HG03378 (cell line): ENCODE measurements at regions not wholly inside any gene's neighbourhood (a gene's known extent, or its start where the extent isn't known, plus 50 kb on each side); places are given as distances from the start of the nearest gene placed in this dataset.
"Not testable (repeated sequence)": the region's sequence is repeated elsewhere in the genome, so short reads cannot be mapped to it uniquely, and the experiment has no call there.

Experiments
- ATAC-seq: cut with Tn5 transposase; IDR thresholded peaks from one replicate; pipeline ENCODE4 v1.9.1; 2021; ENCODE audit warnings: mild to moderate bottlenecking, moderate library complexity; ENCODE audit not compliant: unreplicated experiment

DNA sequence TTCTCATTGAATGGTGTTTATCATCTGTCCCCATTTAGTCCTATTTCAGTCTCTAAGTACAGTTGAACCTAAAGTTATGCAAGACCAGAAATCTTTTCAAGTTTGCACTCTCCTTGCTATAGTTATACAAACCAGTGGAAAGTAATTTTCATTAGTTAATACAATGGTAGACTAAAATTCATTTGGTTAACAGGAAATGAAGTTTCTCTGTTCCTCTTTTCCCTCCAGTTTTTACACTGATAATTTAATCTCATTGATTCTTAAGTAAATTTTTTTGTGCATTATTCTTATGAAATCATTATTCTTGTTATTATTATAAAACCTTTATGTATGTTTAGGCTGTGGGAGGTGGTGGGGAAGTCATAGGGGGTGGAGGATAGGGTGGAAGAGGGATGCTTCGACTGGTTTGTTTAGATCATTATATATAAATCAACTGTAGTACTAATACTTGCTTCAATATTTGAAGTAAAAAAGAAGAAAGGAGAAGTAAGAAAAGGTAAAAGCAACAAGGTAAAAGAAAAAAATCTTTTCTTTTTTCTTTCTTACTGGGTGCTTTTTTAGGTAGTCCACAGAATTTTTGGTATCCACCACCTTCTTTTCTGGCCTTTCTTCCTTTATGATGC lies 104.1 kb downstream of the GPR85 start:
- peak; percentile 90 for ATAC-seq

DNA sequence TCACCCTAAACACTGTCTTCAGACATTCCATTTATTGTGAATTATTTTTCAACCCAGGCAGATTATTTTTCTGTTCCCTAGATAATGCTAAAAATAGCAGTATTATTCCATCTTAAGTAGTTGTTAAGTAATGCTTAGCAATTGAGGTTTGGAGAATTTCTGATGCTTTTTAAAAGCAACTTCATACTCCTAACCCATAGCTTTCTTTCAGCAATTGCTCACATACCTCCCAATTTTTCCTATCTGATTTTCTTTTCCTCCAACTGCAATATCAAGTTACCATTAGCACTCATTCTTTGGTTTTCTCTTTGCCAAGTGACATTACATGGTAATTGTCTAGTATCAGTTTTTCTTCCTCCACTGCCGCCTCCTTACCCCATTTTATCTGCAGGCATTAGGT lies 104.7 kb downstream of the GPR85 start:
- ATAC-seq: peak; percentile 30

DNA sequence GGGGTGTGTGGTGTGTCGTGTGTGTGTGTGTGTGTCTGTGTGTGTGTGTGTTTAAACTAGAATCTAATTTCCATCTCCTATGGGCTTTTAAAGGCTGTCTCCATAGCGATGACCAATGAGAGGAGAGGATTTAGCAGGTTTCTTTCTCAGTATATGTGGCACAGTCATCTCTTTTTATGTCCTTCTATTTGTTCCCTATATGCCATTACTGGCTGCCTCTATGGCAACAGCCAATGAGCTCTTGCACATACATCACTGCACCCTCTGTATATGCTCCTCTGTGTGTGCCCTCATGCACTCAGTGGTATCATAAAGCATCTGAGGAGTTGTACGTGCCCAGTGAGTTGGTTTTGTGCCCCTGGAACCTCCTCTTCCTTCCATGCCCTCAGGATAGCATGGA lies 107.6 kb downstream of the GPR85 start:
- ATAC-seq: not testable (repeated sequence)

DNA sequence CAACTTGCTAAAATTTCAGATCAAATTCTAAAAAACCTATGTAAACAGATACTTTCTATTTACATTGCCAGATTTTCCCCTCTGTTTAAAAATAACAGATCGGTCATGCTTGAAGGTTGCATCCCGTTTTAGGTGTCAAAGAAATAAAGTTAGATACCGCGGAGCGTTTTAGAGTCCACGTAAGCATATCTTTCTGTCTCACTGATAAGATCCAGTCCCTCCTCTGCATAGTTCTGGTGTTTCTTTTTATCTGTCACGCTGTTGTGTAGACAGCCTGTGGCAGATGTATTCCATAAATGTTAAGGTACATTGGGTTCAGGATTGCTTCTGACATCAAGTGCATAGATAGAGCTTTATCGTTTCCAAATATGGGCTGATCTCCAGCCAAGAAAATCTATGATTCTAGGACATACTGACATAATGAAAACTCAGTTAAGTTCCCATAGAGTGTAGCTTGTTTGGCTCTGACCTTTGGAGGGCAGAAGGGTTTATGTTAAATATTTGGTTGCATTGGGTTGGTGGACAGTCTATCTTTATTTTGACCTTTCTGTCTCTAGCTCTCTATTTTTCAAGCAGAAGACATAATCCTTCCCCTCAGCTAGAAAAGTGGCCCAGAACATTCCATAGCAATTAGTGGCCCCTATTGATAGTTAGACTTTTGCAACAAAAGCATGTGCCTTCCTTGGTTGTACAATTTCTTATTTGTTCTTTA lies 109.2 kb downstream of the GPR85 start:
- ATAC-seq: peak; percentile 42

DNA sequence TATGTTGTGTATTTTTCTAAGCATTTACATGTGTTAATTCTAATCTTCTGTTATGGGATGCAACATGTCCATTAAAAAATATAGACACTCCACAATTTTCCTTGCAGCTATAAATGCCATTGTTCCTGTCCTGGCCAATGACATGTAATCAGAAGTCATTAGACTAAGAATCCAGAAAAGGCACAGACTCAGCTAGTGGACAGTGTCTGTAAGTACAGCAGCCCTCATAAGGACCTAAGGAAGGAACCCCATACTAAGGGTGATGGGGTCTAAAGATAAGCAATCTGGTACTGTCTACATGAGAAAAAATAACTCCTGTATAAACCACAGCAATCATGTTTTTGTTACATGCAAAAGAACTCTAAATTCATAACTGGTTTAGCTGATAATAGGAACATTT lies 115.9 kb downstream of the GPR85 start:
- ATAC-seq: peak; percentile 71

DNA sequence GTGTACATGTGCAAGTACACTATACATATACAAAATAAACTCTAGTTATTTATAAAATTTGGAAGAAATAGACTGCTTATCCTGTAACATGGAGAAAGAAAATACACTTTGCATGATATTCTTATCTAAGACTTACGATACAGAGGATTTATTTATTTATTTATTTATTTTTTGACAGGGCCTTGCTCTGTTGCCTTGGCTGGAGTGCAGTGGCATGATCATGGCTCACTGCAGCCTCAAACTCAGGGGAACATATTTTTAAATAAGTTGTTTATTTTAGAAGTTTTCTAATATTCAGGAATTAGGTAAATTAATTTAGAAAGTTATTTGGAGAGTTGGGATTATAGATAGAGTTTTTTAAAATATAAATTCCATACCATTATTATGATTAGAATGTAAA lies 116.7 kb downstream of the GPR85 start:
- no peak for ATAC-seq

DNA sequence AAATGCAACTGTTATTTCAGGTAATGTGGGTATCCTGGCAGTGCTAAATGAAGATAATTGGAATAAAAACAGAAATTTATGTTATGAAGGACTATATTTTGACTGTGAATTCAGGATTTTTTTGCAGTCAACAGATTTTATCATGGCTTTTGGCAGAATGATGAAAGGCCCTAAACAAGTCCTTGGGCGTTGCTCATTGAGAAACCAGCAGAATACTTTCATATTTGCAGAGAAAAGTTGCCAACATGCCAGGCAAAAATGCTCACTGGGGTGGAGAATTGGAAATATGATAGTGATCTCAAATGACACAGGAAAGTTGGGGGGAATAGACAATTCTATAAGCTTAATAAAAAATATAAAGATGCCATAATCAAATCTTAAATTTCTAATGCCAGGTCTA lies 121.1 kb downstream of the GPR85 start:
- ATAC-seq: no peak

DNA sequence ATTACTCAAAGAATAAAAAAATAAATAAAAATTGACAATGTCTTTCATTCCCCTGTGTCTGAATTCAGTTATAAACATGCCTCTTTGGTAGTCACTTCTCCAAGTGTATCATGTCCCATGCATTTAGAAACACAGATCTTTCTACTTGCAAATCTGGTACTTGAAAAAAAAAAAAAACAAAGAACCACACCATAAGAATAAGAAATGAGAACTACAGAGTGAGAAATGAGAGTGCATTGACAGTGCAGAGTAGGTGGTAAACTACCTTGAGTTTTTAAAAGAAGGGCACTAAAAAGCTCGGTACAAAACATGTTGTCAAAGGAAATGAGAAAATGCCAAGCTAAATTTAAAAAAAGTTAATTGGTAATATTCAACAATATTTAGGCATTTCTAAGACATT lies 123.0 kb downstream of the GPR85 start:
- no peak for ATAC-seq

DNA sequence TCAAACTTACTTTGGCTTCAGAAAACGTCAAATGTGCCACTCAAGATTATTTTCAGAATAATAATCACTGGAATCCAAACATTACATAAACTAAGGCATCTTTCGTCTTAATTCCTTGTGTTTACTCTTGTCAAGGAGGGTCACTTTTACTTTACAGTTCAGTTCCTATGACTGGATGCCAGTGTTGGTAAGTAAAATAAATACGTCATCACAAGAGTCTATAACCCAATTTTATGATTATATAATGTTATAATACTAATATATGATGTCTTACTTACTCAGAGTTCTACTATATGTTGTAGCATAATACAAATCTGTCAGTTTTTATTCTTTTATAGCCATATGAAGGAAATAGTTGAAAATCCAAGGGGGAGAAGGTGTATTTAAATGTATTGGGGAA lies 123.8 kb downstream of the GPR85 start:
- ATAC-seq: no peak

DNA sequence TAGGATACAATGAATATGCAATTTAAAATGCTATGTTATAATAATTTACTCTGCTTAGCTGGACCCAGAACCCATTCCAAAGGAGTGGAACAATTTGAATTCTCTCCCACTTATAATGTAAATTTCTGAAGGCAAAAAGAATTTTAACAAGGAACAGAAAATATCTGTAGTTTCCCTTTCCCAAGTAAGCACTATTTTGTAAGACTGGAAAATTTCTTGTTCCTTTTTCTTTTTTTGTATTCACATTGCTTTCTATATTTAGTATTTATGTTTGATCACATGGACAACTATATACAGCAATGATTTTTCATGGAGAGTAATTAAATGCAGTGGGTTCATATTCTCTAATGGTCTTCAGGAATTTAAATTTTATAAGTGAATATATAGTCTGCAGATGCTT lies 127.4 kb downstream of the GPR85 start:
- ATAC-seq: no peak

DNA sequence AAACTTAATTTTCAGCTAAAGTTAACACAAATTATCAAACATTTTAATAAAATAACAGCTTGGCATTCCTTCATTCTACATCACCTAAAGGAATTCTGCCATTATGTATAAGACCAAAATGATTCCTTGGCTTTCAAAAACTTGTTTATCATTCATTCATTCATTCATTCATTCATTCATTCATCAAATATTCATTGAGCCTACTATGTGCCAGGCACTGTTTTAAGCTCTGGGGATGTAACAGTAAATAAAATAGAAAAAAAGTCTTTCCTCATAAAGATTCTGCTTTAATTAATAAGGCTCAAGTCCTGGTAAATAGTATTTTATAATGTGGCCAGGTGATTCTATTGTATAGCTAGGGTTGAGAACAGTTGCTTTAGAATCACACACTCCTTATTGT lies 127.9 kb downstream of the GPR85 start:
- no peak for ATAC-seq

DNA sequence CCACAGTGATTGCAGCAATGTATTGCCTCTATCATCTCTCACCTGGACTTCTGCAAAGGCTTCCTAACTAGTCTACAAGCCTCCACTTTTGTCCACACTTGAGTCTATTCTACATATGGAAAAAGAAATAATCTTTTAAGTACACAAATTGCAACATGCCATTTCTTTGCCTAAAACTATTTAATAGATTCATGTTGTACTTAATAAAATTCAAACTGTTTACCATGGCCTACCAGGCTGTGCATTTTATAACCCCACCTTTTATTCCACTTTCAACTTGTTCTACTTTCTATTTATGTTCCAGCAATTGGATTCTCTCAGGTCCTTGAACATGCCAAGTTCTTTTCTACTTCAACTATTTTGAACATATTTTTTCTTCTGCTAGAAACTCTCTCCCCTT lies 128.7 kb downstream of the GPR85 start:
- no peak for ATAC-seq

DNA sequence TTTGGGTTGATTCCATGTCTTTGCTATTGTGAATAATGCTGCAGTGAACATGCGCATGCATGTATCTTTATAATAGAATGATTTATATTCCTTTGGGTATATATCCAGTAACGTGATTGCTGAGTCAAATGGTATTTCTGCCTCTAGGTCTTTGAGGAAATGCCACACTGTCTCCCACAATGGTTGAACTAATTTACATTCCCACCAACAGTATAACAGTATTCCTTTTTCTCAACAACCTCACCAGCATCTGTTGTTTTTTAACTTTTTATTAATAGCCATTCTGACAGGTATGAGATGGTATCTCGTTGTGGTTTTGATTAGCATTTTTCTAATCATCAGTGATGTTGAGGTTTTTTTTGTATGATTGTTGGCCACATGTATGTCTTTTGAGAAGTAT lies 133.6 kb downstream of the GPR85 start:
- ATAC-seq: not testable (repeated sequence)

DNA sequence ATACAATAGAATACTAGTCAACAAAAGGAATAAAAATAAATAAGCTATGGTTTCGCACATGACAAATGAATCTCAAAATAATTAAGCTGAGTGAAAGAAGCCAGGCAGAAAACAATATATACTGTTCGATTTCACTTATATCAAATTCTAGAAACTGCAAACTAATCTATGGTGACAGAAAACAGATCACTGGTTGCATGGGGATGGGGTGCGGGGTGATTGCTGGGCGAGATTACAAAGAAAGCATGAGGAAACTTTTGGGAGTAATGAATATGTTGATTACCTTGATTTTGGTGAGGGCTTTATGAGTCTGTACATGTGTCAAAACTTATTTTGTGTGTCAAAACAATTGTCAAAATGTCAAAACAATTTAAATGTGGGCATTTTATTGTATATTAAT lies 135.6 kb downstream of the GPR85 start:
- ATAC-seq: no peak

DNA sequence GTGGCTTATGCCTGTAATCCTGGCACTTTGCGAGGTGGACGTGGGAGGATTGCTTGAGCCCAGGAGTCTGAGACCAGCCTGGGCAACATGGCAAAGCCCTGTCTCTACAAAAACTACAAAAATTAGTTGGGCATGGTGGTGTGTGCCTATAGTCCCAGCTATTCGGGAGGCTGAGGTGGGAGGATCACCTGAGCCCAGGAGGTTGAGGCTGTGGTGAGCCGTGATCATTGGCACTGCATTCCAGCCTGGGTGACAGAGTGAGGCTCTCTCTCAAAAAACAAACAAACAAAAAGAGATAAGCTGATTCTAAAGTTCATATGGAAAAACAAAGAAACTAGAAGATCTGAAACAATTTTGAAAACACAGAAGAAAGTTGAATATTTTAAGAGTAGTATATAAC lies 136.9 kb downstream of the GPR85 start:
- not testable (repeated sequence) for ATAC-seq

DNA sequence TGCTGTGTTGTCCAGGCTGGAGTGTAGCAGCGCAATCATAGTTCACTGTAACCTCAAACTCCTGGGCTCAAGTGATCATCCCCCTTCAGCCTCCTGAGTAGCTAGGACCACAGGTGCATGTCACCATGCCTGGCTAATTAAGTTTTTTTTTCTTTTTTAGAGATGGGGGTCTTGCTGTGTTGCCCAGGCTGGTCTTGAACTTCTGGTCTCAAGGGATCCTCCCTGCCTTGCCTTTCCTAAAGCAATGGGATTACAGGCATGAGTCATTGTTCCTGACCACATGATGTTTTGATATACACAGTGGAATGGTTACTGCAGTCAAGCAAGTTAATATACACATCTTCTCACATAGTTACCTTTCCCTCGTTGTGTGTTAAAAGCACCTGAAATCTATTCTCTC lies 140.3 kb downstream of the GPR85 start:
- no peak for ATAC-seq

DNA sequence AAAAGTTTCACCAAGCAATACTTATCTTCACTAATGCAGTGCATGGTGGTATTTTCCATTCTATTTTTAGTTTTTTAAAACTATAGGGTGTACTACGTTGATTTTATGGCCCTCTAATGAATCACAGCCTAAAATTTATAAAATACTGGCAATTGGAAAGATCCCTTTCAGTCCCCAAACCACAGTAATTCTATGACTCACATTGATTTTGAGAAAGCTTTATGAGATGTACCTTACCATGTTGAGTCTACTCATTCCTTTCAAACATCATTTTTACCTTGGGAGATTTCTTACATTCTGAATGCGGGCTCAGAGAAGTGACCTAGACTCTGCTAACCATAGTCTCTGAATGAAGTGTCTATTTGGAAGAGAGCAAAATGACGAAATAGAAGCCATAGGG lies 141.6 kb downstream of the GPR85 start:
- no peak for ATAC-seq

DNA sequence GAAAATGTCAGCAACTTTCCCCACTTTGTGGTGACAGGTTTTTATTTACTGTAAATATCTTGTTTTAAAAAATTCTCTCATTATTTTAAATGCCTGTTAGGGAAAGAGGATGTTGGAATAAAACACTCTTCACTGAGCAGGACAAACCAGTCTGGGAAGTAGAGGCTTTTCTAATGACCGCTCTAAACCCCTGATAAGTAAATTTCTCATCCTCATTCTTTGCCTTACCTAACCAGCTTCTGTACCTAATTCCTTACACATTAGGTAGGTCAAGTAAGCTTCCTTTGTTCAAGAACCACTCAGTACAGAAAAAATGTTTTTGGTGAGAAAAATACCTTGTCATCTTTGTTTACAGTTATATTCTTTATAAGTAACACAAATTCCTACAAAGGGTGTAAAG lies 143.6 kb downstream of the GPR85 start:
- ATAC-seq: no peak

DNA sequence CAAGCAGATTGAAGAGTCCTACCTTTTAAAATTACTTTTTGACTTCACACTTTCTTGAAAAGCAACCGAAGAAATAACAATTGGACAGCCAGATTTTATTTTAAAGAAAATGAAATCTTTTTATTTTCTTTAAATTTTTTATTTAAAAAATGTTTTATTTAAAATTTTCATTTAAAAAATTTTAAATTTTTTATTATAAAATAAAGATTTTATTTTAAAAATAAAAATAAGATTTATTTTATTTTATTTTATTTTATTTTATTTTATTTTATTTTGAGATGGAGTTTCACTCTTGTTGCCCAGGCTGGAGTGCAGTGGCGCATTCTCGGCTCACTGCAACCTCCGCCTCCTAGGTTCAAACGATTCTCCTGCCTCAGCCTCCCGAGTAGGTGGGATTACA lies 144.5 kb downstream of the GPR85 start:
- ATAC-seq: not testable (repeated sequence)

DNA sequence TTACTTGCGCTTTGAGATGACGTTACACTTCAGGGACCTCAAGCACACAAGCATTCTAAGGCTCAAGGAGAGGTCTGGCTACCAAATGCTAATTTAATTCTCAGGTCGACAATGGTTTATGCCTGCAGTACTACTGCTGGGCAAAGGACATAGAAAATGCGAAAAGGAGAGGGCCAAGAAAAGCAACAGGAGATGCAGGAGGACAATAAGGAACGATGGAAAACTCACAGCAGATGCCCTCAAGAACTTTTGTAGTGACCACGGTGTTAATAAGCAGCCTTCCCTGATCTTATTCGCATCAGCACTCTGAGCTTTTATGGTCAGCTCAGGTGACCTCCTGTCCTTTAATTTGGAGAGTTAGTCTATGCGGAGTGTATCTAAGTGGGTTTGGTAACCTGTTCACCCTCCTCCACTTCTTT lies 146.3 kb downstream of the GPR85 start:
- peak; percentile 55 for ATAC-seq

DNA sequence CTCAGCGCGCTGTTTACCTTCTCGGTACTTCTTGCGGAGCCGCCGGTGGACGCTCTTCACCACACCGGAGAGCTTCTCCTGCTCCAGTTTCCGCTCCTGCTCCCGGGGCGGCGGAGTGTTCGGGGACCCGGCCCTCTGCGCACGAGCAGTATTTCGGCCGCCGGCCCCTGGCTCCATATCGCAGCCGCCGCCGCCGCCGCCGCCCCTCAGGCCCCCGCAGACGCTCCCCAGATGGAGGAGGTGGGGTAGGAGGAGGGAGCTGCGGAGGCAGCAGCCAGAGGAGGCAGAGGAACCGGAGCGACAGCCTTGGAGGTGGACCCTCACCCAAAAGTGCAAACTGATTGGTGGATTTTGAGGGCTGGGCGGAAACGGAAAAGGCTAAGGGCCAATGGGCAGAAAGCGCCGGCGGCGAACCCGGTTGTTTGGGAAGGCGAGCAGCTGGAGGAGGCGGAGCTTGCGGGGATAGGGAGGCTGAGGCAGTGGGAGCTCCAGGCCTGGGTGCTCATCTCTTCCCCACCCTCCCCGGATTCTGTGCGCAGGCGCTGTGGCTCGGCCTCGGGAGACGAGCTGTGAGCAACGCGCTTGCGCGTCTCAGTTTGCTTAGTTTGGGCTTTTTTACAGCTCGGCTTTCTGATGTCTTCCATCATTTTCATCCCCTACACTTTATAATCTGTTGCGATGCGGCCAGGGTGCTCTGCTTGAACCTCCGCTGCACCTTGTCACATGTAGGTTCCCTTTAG lies 146.9 kb downstream of the GPR85 start:
- peak; percentile 97 for ATAC-seq
